Vagina (tissue), 2 donors: ENCODE measurements at regions not wholly inside any gene's neighbourhood (a gene's known extent, or its start where the extent isn't known, plus 50 kb on each side); places are given as distances from the start of the nearest gene placed in this dataset.

Source experiments
- DNase-seq, 2 donors: peaks; one replicate each; pipeline ENCODE4 v3.0.0-alpha.2; 2017; ENCODE audit errors: extremely low spot score in 2 of 2
- H3K27ac ChIP-seq: fragments of 200-600 bp; sonication (generic); one replicate; pipeline ENCODE4 v1.5.1; 2019
- H3K27me3 ChIP-seq: fragments of 200-600 bp; sonication (generic); one replicate; pipeline ENCODE4 v1.5.1; 2019
- H3K36me3 ChIP-seq, 2 donors: fragments of 200-600 bp; sonication (generic); one replicate each; pipeline ENCODE4 v1.5.1; 2017 to 2019
- H3K4me1 ChIP-seq: fragments of 200-600 bp; sonication (generic); one replicate; pipeline ENCODE4 v1.5.1; 2019
- H3K4me3 ChIP-seq, 2 donors: fragments of 200-600 bp; sonication (generic); 1 replicate in 1 of 2; 2 replicates in 1 of 2; pipeline ENCODE4 v1.5.1; 2016 to 2019
- H3K9me3 ChIP-seq: fragments of 200-600 bp; sonication (generic); one replicate; pipeline ENCODE4 v1.5.1; 2019
- POLR2A ChIP-seq, 2 donors: fragments of 450-650 bp; IDR thresholded peaks; one replicate each; pipeline ENCODE4 v1.6.1; 2017; ENCODE audit warnings: antibody characterized with exemption in 2 of 2, mild to moderate bottlenecking in 2 of 2, moderate library complexity in 2 of 2
- POLR2AphosphoS5 ChIP-seq, 2 donors: sonication (generic); formaldehyde crosslinking; IDR thresholded peaks; one replicate each; pipeline ENCODE4 v1.9.0; 2017; ENCODE audit warnings: antibody characterized with exemption in 2 of 2, mild to moderate bottlenecking in 2 of 2, low read depth in 1 of 2; ENCODE audit not compliant: insufficient read depth in 1 of 2
- intact Hi-C: fragments of 100-400 bp; cut with DNase I; formaldehyde crosslinking; loops from one replicate; pipeline ENCODE4 v1.15.1; 2023
- TF ChIP-seq, protein P1 (sequence below), 3 experiments: fragments of 450-650 bp in 2 of 3; fragments of 200-600 bp in 1 of 3; sonication (generic) in 1 of 3; IDR thresholded peaks; one replicate each; pipeline ENCODE4 v1.5.1; 2017 to 2019; ENCODE audit warnings: antibody characterized with exemption in 3 of 3, mild to moderate bottlenecking in 2 of 3, moderate library complexity in 2 of 3

DNA sequence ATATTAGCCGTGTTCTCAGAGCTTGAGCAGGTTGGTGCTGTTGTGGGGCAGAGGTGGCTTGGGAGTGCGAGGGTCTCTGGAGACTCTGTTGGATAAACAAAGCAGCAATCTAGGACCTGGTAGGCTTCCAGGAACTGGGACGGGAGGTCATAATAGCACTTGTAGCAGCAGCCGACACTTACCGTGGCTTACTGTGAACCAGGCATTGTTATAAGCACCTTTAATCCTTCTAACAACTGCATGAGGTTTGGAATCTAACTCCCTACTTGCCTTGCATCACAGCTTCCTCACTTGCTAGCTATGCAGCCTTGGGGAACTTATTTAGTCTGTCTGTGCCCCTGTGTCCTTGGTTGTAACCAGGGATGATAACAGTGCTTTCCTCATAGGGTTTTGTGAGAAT is 94.9 kb downstream of the NAV1 start:
- DNase-seq = no peak
- H3K4me3 ChIP-seq = no peak overlapping the region
- H3K27me3 ChIP-seq = no peaks in the 10 kb centered on the region
- H3K9me3 ChIP-seq = no peaks in the 10 kb centered on the region
- no peak for TF ChIP-seq POLR2A (IDR thresholded peaks at IDR 0.05)
- TF ChIP-seq, protein P1, sequence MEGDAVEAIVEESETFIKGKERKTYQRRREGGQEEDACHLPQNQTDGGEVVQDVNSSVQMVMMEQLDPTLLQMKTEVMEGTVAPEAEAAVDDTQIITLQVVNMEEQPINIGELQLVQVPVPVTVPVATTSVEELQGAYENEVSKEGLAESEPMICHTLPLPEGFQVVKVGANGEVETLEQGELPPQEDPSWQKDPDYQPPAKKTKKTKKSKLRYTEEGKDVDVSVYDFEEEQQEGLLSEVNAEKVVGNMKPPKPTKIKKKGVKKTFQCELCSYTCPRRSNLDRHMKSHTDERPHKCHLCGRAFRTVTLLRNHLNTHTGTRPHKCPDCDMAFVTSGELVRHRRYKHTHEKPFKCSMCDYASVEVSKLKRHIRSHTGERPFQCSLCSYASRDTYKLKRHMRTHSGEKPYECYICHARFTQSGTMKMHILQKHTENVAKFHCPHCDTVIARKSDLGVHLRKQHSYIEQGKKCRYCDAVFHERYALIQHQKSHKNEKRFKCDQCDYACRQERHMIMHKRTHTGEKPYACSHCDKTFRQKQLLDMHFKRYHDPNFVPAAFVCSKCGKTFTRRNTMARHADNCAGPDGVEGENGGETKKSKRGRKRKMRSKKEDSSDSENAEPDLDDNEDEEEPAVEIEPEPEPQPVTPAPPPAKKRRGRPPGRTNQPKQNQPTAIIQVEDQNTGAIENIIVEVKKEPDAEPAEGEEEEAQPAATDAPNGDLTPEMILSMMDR (IDR thresholded peaks at IDR 0.05) = no peak
- TF ChIP-seq POLR2AphosphoS5 (IDR thresholded peaks at IDR 0.05; ENCODE audit: insufficient read depth in 1 of 2, low read depth in 1 of 2) = no peak
- intact Hi-C loops = no loop called here
- no peaks in the 10 kb centered on the region for H3K36me3 ChIP-seq
- peaks cover 9% of the 10 kb centered on the region for H3K4me1 ChIP-seq
- H3K27ac ChIP-seq = no peak overlapping the region

DNA sequence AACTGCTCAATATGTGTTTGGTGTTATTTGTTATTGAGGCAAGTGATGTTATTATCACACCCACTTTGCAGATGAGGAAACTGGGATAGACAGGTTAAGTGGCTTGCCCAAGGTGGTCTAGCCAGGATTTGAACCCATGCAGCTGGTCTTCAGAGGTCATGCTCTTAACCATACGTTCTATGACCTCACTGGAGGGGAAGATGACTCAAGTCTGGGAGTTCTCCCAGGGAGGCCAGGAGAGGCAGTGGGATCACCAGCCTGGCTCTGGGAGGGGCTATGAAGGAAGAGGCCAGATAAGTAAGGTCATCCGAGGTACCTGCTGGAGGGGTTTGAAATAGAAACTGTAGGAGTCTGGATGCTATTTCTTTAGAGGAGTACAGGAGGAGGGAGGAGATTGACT is 95.3 kb downstream of the NAV1 start:
- peaks cover 14% of the 10 kb centered on the region for H3K4me1 ChIP-seq
- intact Hi-C loops = no loop called here
- no peaks in the 10 kb centered on the region for H3K27me3 ChIP-seq
- H3K36me3 ChIP-seq = no peaks in the 10 kb centered on the region
- no peak for DNase-seq
- H3K9me3 ChIP-seq = no peaks in the 10 kb centered on the region
- no peak overlapping the region for H3K27ac ChIP-seq
- no peak overlapping the region for H3K4me3 ChIP-seq
- TF ChIP-seq, protein P1 (IDR thresholded peaks at IDR 0.05) = no peak
- TF ChIP-seq POLR2AphosphoS5 (IDR thresholded peaks at IDR 0.05; ENCODE audit: insufficient read depth in 1 of 2, low read depth in 1 of 2) = no peak
- TF ChIP-seq POLR2A (IDR thresholded peaks at IDR 0.05) = no peak

DNA sequence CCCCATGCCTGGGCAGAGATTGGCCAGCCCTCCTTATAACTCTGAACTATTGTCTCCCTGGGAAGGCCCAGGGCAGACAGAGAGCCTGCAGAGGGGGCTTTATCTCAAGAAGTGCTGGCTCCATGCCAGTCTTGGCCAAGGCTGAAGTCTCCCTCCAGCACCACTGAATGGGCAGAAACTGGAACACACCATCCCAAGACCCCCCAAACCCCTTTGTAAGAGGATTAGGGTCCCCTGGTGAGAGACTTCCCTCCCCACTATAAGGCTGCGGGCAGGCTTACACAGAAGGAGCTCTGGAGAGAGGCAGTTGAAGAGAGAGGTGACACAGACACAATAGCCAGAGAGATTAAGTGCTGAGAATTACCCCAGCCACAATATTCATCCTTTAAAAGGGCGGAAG is 97.2 kb downstream of the NAV1 start:
- no peak overlapping the region for H3K4me3 ChIP-seq
- H3K4me1 ChIP-seq = peaks cover 26% of the 10 kb centered on the region
- no peaks in the 10 kb centered on the region for H3K9me3 ChIP-seq
- H3K27ac ChIP-seq = no peak overlapping the region
- no peaks in the 10 kb centered on the region for H3K36me3 ChIP-seq
- no peak for DNase-seq
- TF ChIP-seq POLR2A (IDR thresholded peaks at IDR 0.05) (no peak), POLR2AphosphoS5 (IDR thresholded peaks at IDR 0.05; ENCODE audit: insufficient read depth in 1 of 2, low read depth in 1 of 2) (no peak)
- TF ChIP-seq, protein P1 (IDR thresholded peaks at IDR 0.05) = no peak
- intact Hi-C loops = no loop called here
- no peaks in the 10 kb centered on the region for H3K27me3 ChIP-seq

DNA sequence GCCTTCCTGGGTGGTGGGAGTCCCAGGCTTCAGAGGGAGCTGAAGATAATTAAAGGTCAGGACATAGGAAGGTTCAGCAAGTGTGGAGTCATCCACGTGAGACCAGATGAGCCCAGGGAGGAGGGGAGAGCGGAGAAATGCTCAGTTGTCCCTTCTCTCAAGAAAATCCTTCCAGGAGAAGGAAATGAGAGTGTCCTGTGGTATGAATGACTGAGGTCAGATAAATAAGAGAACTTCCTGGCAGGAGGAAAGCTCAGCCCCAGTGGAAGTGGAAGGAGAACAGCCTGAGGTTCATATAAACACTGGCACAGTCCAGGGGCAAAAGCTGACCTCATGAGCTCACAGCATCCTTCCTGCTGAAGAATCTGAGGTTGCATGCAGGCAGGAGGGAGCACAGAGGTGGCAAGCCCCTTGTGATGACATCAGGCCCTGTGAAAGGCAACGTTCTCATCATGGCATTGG is 97.6 kb downstream of the NAV1 start:
- TF ChIP-seq POLR2AphosphoS5 (IDR thresholded peaks at IDR 0.05; ENCODE audit: insufficient read depth in 1 of 2, low read depth in 1 of 2) (no peak), POLR2A (IDR thresholded peaks at IDR 0.05) (no peak)
- TF ChIP-seq, protein P1 (IDR thresholded peaks at IDR 0.05) = no peak
- intact Hi-C loops = no loop called here
- Histone ChIP-seq H3K4me1 (peaks cover 26% of the 10 kb centered on the region), H3K4me3 (no peak overlapping the region), H3K9me3 (no peaks in the 10 kb centered on the region), H3K27ac (no peak overlapping the region), H3K36me3 (no peaks in the 10 kb centered on the region), H3K27me3 (no peaks in the 10 kb centered on the region)
- no peak for DNase-seq

DNA sequence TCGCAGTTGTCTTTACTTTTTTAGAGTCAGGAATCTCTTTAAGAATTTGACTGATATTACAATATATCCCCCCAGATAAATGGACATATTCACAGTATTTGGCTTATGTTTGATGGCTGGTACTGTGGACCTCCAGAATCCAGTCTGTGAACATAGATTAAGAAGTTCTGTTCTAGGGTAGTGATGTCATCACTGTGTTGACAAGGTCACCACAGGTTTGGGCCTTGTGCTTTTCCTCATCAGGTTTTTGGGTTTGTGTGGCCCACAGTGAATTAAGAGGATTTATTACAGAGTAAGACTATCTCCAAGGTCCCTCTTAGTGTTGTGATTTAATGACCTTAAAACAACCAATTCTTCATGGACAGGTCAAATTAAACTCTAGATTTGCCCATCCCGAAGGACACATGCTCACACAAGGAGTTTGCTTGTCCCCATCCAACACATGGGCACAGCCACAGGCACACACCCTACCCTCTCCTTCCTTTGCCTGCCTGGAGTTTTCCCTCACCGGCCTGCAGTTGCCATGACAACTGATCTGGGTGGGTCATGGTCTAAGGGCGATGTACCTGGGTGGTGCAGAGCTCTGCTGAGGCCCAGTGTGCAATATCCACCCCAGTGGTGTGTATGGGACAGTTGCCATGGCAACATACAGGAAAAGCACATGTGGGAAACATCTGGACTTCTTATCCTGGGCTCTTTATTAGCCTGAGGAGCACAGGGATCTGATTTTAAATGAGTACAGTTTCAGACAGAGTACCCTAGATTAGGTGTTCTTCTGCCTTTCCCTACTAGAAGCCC is 98.6 kb downstream of the NAV1 start:
- TF ChIP-seq POLR2AphosphoS5 (IDR thresholded peaks at IDR 0.05; ENCODE audit: insufficient read depth in 1 of 2, low read depth in 1 of 2) (no peak), POLR2A (IDR thresholded peaks at IDR 0.05) (no peak)
- TF ChIP-seq, protein P1 (IDR thresholded peaks at IDR 0.05) = no peak
- no peaks in the 10 kb centered on the region for H3K9me3 ChIP-seq
- intact Hi-C loops = no loop called here
- H3K4me1 ChIP-seq = peaks cover 26% of the 10 kb centered on the region
- DNase-seq = no peak
- H3K27ac ChIP-seq = no peak overlapping the region
- no peaks in the 10 kb centered on the region for H3K27me3 ChIP-seq
- H3K4me3 ChIP-seq = no peak overlapping the region
- no peaks in the 10 kb centered on the region for H3K36me3 ChIP-seq
